ENCODE measurements at regions not wholly inside any gene's neighbourhood (a gene's known extent, or its start where the extent isn't known, plus 50 kb on each side); places are given as distances from the start of the nearest gene placed in this dataset.

GRCh38 chr11:123325533-123325932 lies 104.5 kb upstream of the GRAMD1B start:
- H2AFZ ChIP-seq (ENCODE audit: insufficient read depth, low read depth, low read length, poor library complexity, severe bottlenecking): no peak overlapping the region
- peaks cover 0 to 5% (median 4%) of the 10 kb centered on the region in 3 donors for H3K27me3 Mint-ChIP-seq (ENCODE audit: low read depth in 3 of 3)
- H3K4me1 ChIP-seq (ENCODE audit: control insufficient read depth in 1 of 2, insufficient read depth in 2 of 2, low read length in 2 of 2): no peaks in the 10 kb centered on the region
- no peak for DNase-seq
- H3K27me3 ChIP-seq (ENCODE audit: control insufficient read depth in 2 of 2, insufficient read depth in 2 of 2, low read length in 2 of 2): no peaks in the 10 kb centered on the region
- H3K4me2 ChIP-seq (replicated peaks; ENCODE audit: extremely low read depth, low read length, poor library complexity, severe bottlenecking): no peak overlapping the region
- H3K4me1 Mint-ChIP-seq: peaks cover 4% of the 10 kb centered on the region
- H3K36me3 ChIP-seq (replicated peaks in 1 of 2; ENCODE audit: control insufficient read depth in 1 of 2, insufficient read depth in 2 of 2, low read length in 2 of 2): no peaks in the 10 kb centered on the region
- no peak overlapping the region for H3K27ac ChIP-seq (ENCODE audit: low read depth in 1 of 2, low read length in 2 of 2)
- H3K9ac ChIP-seq (ENCODE audit: insufficient read depth, low read length, poor library complexity, severe bottlenecking): no peak overlapping the region
- no CpG with 5 or more reads among the region's 3 CpGs for WGBS (ENCODE audit: insufficient coverage)
- TF ChIP-seq CTCF (IDR thresholded peaks at IDR 0.05): no peak
- H3K36me3 Mint-ChIP-seq: no peaks in the 10 kb centered on the region
- no peaks in the 10 kb centered on the region for H4K20me1 ChIP-seq (ENCODE audit: insufficient read depth, low read length)
- H3K4me3 Mint-ChIP-seq: no peak overlapping the region
- no peak overlapping the region for H3K4me3 ChIP-seq (replicated peaks in 1 of 3; ENCODE audit: low read depth in 2 of 3, low read length in 3 of 3)
- no peak overlapping the region for H3K27ac Mint-ChIP-seq
- intact Hi-C loops (cut with micrococcal nuclease): no loop called here
- no peaks in the 10 kb centered on the region for H3K9me3 ChIP-seq (replicated peaks in 1 of 2; ENCODE audit: control insufficient read depth in 1 of 2, insufficient read depth in 1 of 2, low read length in 2 of 2)
- peaks cover 0 to 2% (median 0%) of the 10 kb centered on the region in 7 donors for H3K9me3 Mint-ChIP-seq
- no peaks in the 10 kb centered on the region for H3K79me2 ChIP-seq (ENCODE audit: insufficient read depth, low read length)

GRCh38 chr11:123323568-123323967 lies 106.5 kb upstream of the GRAMD1B start:
- Mint-ChIP-seq H3K9me3 (peaks cover 0 to 2% (median 0%) of the 10 kb centered on the region in 7 donors), H3K36me3 (no peaks in the 10 kb centered on the region), H3K27ac (no peak overlapping the region), H3K27me3 (ENCODE audit: low read depth in 3 of 3) (peaks cover 0 to 8% (median 7%) of the 10 kb centered on the region in 3 donors), H3K4me1 (peaks cover 4% of the 10 kb centered on the region), H3K4me3 (no peak overlapping the region)
- intact Hi-C loops (cut with micrococcal nuclease): no loop called here
- H3K4me2 ChIP-seq (replicated peaks; ENCODE audit: extremely low read depth, low read length, poor library complexity, severe bottlenecking): no peak overlapping the region
- H2AFZ ChIP-seq (ENCODE audit: insufficient read depth, low read depth, low read length, poor library complexity, severe bottlenecking): no peak overlapping the region
- no peak overlapping the region for H3K27ac ChIP-seq (ENCODE audit: low read depth in 1 of 2, low read length in 2 of 2)
- H3K27me3 ChIP-seq (ENCODE audit: control insufficient read depth in 2 of 2, insufficient read depth in 2 of 2, low read length in 2 of 2): no peaks in the 10 kb centered on the region
- no peak for DNase-seq
- no peak overlapping the region for H3K9ac ChIP-seq (ENCODE audit: insufficient read depth, low read length, poor library complexity, severe bottlenecking)
- H4K20me1 ChIP-seq (ENCODE audit: insufficient read depth, low read length): no peaks in the 10 kb centered on the region
- TF ChIP-seq CTCF (IDR thresholded peaks at IDR 0.05): no peak
- H3K9me3 ChIP-seq (replicated peaks in 1 of 2; ENCODE audit: control insufficient read depth in 1 of 2, insufficient read depth in 1 of 2, low read length in 2 of 2): no peaks in the 10 kb centered on the region
- no peak overlapping the region for H3K4me3 ChIP-seq (replicated peaks in 1 of 3; ENCODE audit: low read depth in 2 of 3, low read length in 3 of 3)
- no peaks in the 10 kb centered on the region for H3K4me1 ChIP-seq (ENCODE audit: control insufficient read depth in 1 of 2, insufficient read depth in 2 of 2, low read length in 2 of 2)
- no peaks in the 10 kb centered on the region for H3K79me2 ChIP-seq (ENCODE audit: insufficient read depth, low read length)
- WGBS (ENCODE audit: insufficient coverage): no CpG with 5 or more reads among the region's 3 CpGs
- no peaks in the 10 kb centered on the region for H3K36me3 ChIP-seq (replicated peaks in 1 of 2; ENCODE audit: control insufficient read depth in 1 of 2, insufficient read depth in 2 of 2, low read length in 2 of 2)

Data from CD14-positive monocyte (primary cell).